Colonic mucosa (tissue), 4 donors: ENCODE measurements at regions not wholly inside any gene's neighbourhood (a gene's known extent, or its start where the extent isn't known, plus 50 kb on each side); places are given as distances from the start of the nearest gene placed in this dataset.

Experiments
- DNase-seq: peaks from one replicate; pipeline ENCODE4 v3.0.0-alpha.2; 2020
- H3K27ac ChIP-seq: fragments of 200-600 bp; one replicate; pipeline ENCODE4 v1.8.0; 2021
- H3K27me3 ChIP-seq: fragments of 200-600 bp; one replicate; pipeline ENCODE4 v1.8.0; 2021
- H3K36me3 ChIP-seq: fragments of 200-600 bp; one replicate; pipeline ENCODE4 v1.8.0; 2021
- H3K4me1 ChIP-seq: fragments of 200-600 bp; one replicate; pipeline ENCODE4 v1.8.0; 2021; ENCODE audit warnings: mild to moderate bottlenecking
- H3K4me3 ChIP-seq: fragments of 200-600 bp; one replicate; pipeline ENCODE4 v1.8.0; 2021
- H3K9ac ChIP-seq, 2 donors: one replicate each; pipeline ENCODE4 v1.7.0; 2013; ENCODE audit warnings: control low read depth in 2 of 2, low read depth in 2 of 2, low read length in 2 of 2
- H3K9me3 ChIP-seq: fragments of 200-600 bp; one replicate; pipeline ENCODE4 v1.8.0; 2021
- CTCF ChIP-seq: fragments of 200-600 bp; IDR thresholded peaks from one replicate; pipeline ENCODE4 v1.8.0; 2022; ENCODE audit warnings: antibody characterized with exemption, mild to moderate bottlenecking
- intact Hi-C: fragments of 100-400 bp; cut with DNase I; formaldehyde crosslinking; loops from one replicate; pipeline ENCODE4 v1.14.1; 2022
- donor health status: healthy.
- donor health status: DM: no; HTN: no; CAD: no.
- donor health status: DM: no; HTN: no; CAD: no.

GRCh38 chr1:29811727-29812407 is 575.5 kb downstream of the PTPRU start:
- H3K9me3 ChIP-seq, result no peaks in the 10 kb centered on the region
- DNase-seq, result no peak
- no peaks in the 10 kb centered on the region for H3K4me1 ChIP-seq
- no peak overlapping the region for H3K4me3 ChIP-seq
- no peak overlapping the region for H3K27ac ChIP-seq
- H3K9ac ChIP-seq, result no peak overlapping the region
- intact Hi-C loops, result no loop called here
- H3K36me3 ChIP-seq, result no peaks in the 10 kb centered on the region
- no peak for TF ChIP-seq CTCF
- H3K27me3 ChIP-seq, result no peaks in the 10 kb centered on the region

DNA sequence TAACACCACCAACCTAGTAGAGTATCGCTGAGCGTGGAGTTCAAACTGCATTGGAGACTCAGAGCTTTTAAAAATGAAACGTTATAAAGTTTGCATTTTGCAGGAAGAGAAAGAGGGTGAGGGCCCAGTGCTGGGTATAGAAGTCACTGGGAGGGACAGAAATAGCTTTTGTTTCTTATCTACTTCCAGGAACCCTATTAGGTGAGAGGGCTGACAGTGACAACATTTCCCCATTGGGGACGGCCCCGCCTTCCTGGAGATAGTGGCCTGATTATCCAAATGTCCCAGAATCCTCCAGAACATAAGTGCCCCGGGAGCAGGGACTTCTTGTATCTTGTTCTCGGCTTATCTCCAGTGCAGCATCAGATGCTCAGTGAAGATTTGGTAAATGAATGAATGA is 574.9 kb downstream of the PTPRU start:
- intact Hi-C loops, result no loop called here
- DNase-seq, result no peak
- no peak overlapping the region for H3K27ac ChIP-seq
- H3K9ac ChIP-seq, result no peak overlapping the region
- H3K9me3 ChIP-seq, result no peaks in the 10 kb centered on the region
- no peaks in the 10 kb centered on the region for H3K36me3 ChIP-seq
- H3K4me3 ChIP-seq, result no peak overlapping the region
- TF ChIP-seq CTCF, result no peak
- no peaks in the 10 kb centered on the region for H3K4me1 ChIP-seq
- H3K27me3 ChIP-seq, result no peaks in the 10 kb centered on the region

DNA sequence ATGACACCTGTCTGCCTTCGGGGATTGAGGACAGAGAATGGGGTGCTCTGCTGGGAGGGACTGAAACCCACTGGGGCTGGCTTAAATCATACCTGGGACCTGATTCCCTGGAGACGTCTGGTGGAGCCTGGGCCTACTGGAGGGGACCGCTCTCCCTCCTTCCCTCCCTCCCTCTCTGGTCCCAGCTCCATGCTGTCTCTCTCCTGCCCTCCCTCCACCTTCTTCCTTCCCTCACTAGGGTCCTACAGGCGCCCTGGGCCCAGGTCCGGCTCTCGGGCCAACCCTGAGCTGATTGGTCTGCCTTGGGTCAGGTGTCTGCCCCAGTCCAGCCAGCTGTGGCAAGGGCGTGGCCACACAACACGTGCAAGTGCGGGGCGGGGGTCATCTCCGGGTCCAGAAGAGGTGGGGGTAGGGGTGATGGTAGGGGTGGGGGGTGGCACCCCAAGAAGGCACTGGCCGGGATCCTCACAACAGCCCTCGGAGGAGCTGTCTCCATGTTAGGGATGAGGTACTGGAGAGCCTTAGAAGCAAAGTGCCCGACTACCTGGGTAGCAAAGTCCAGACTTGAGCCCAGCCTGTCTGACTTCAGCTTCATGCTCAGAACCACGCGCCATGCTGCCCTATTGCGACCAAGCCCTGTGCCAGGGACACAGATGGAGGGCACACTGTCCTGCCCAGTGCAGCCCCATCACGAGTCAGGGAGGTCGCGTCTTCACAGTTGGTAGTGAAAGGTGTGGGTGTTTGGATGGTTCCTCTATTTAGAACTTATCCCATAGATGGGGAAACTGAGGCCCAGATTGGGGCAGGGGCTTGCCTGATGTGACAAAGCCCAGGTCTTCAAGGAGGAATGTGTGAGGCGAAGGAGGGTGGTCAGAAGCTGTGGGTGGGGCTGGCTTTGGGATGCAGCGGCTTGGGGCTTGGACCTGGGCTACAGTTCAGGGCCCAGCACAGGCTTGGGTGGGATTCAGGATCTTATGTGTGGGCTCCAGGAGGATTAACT is 574.1 kb downstream of the PTPRU start:
- no peak for TF ChIP-seq CTCF
- no peak overlapping the region for H3K4me3 ChIP-seq
- H3K27me3 ChIP-seq, result no peaks in the 10 kb centered on the region

DNA sequence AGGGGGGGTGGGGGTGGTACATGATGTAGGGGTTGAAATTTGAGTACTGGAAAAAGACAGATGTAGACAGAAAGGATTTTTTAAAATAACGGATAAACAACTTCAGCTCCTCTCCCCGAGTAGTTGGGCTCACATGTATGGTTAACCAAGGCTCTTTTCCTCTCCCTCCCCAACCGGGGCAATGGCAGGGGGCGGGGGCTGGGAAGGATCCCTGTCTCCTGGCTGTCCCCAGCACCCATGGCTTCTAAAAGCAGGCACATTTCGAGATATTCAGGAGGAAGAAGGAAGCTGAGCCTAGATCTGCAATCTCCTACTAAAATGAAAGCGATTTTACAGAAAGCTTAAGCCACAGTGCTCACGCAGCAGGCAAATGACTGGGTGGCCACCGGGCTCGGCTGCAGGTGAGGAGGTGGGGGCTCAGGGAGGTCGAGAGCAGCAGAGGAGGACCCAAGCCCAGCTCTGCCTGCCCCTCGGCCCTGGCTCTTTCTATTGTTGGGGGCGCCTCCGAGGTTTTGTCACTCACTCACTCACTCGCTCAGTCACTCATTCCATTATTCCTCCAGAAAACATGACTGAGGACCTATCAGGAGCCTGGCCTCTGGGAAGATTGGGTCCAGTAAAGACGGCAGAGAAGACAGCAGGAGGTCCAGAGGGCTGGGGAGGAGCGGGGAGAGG is 573.3 kb downstream of the PTPRU start:
- Histone ChIP-seq H3K27me3 (no peaks in the 10 kb centered on the region), H3K4me1 (no peaks in the 10 kb centered on the region), H3K9me3 (no peaks in the 10 kb centered on the region), H3K27ac (no peak overlapping the region), H3K36me3 (no peaks in the 10 kb centered on the region), H3K4me3 (no peak overlapping the region), H3K9ac (no peak overlapping the region)
- no peak for DNase-seq
- no peak for TF ChIP-seq CTCF
- intact Hi-C loops, result no loop called here

More for the DNA sequence above, 574.1 kb downstream of the PTPRU start:
- H3K9me3 ChIP-seq, result no peaks in the 10 kb centered on the region
- DNase-seq, result no peak
- no peaks in the 10 kb centered on the region for H3K4me1 ChIP-seq
- no peaks in the 10 kb centered on the region for H3K36me3 ChIP-seq
- H3K9ac ChIP-seq, result no peak overlapping the region
- intact Hi-C loops, result no loop called here
- no peak overlapping the region for H3K27ac ChIP-seq
